ENCODE measurements at regions not wholly inside any gene's neighbourhood (a gene's known extent, or its start where the extent isn't known, plus 50 kb on each side); places are given as distances from the start of the nearest gene placed in this dataset.
A peak's percentile ranks its signal among the peaks of the same experiment; 100 is the strongest.

- Histone ChIP-seq H3K27ac (ENCODE audit: poor library complexity, severe bottlenecking) (no peak overlapping the region), H3K27me3 (ENCODE audit: insufficient read depth, poor library complexity, severe bottlenecking) (peaks cover 3% of the 10 kb centered on the region), H3K9me3 (ENCODE audit: severe bottlenecking) (no peaks in the 10 kb centered on the region), H3K36me3 (ENCODE audit: low read depth) (no peaks in the 10 kb centered on the region), H3K4me1 (ENCODE audit: insufficient read depth, poor library complexity, severe bottlenecking) (no peaks in the 10 kb centered on the region), H3K4me3 (ENCODE audit: severe bottlenecking) (no peak overlapping the region)
- no peak for ATAC-seq (ENCODE audit: low read depth)
- no peak for DNase-seq (ENCODE audit: low spot score)
- no peak for TF ChIP-seq CTCF (IDR thresholded peaks at IDR 0.05; ENCODE audit: poor library complexity, severe bottlenecking)
These were observed 123.1 kb upstream of the GPR12 start for GRCh38 chr13:26883613-26884257.

- DNase-seq (ENCODE audit: low spot score) (no peak), ATAC-seq (ENCODE audit: low read depth) (no peak)
- Histone ChIP-seq H3K36me3 (ENCODE audit: low read depth) (no peaks in the 10 kb centered on the region), H3K9me3 (ENCODE audit: severe bottlenecking) (no peaks in the 10 kb centered on the region), H3K4me3 (ENCODE audit: severe bottlenecking) (no peak overlapping the region), H3K27me3 (ENCODE audit: insufficient read depth, poor library complexity, severe bottlenecking) (peaks cover 3% of the 10 kb centered on the region), H3K27ac (ENCODE audit: poor library complexity, severe bottlenecking) (no peak overlapping the region), H3K4me1 (ENCODE audit: insufficient read depth, poor library complexity, severe bottlenecking) (no peaks in the 10 kb centered on the region)
- TF ChIP-seq CTCF (IDR thresholded peaks at IDR 0.05; ENCODE audit: poor library complexity, severe bottlenecking): no peak
These were observed 122.1 kb upstream of the GPR12 start for GRCh38 chr13:26882731-26883130.

GRCh38 chr13:26881154-26881553 lies 120.6 kb upstream of the GPR12 start:
- Histone ChIP-seq H3K4me3 (ENCODE audit: severe bottlenecking) (no peak overlapping the region), H3K4me1 (ENCODE audit: insufficient read depth, poor library complexity, severe bottlenecking) (no peaks in the 10 kb centered on the region), H3K27ac (ENCODE audit: poor library complexity, severe bottlenecking) (no peak overlapping the region), H3K27me3 (ENCODE audit: insufficient read depth, poor library complexity, severe bottlenecking) (peaks cover 3% of the 10 kb centered on the region), H3K9me3 (ENCODE audit: severe bottlenecking) (no peaks in the 10 kb centered on the region), H3K36me3 (ENCODE audit: low read depth) (no peaks in the 10 kb centered on the region)
- DNase-seq (ENCODE audit: low spot score) (no peak), ATAC-seq (ENCODE audit: low read depth) (peak; percentile 42; the same call in 1 of the 3 replicates)
- no peak for TF ChIP-seq CTCF (IDR thresholded peaks at IDR 0.05; ENCODE audit: poor library complexity, severe bottlenecking)

- DNase-seq (ENCODE audit: low spot score) (no peak), ATAC-seq (ENCODE audit: low read depth) (no peak)
- no peak overlapping the region for H3K4me3 ChIP-seq (ENCODE audit: severe bottlenecking)
- no peaks in the 10 kb centered on the region for H3K9me3 ChIP-seq (ENCODE audit: severe bottlenecking)
- no peaks in the 10 kb centered on the region for H3K4me1 ChIP-seq (ENCODE audit: insufficient read depth, poor library complexity, severe bottlenecking)
- H3K27ac ChIP-seq (ENCODE audit: poor library complexity, severe bottlenecking): no peak overlapping the region
- H3K36me3 ChIP-seq (ENCODE audit: low read depth): no peaks in the 10 kb centered on the region
- peaks cover 3% of the 10 kb centered on the region for H3K27me3 ChIP-seq (ENCODE audit: insufficient read depth, poor library complexity, severe bottlenecking)
- TF ChIP-seq CTCF (IDR thresholded peaks at IDR 0.05; ENCODE audit: poor library complexity, severe bottlenecking): no peak
These were observed 120.1 kb upstream of the GPR12 start for GRCh38 chr13:26880735-26881134.

GRCh38 chr13:26878438-26878837 lies 117.9 kb upstream of the GPR12 start:
- Histone ChIP-seq H3K4me1 (ENCODE audit: insufficient read depth, poor library complexity, severe bottlenecking) (no peaks in the 10 kb centered on the region), H3K4me3 (ENCODE audit: severe bottlenecking) (no peak overlapping the region), H3K9me3 (ENCODE audit: severe bottlenecking) (no peaks in the 10 kb centered on the region), H3K27ac (ENCODE audit: poor library complexity, severe bottlenecking) (no peak overlapping the region), H3K36me3 (ENCODE audit: low read depth) (no peaks in the 10 kb centered on the region), H3K27me3 (ENCODE audit: insufficient read depth, poor library complexity, severe bottlenecking) (peaks cover 3% of the 10 kb centered on the region)
- TF ChIP-seq CTCF (IDR thresholded peaks at IDR 0.05; ENCODE audit: poor library complexity, severe bottlenecking): no peak
- no peak for DNase-seq (ENCODE audit: low spot score)
- ATAC-seq (ENCODE audit: low read depth): no peak
